C4-2B (cell line): ENCODE measurements at regions not wholly inside any gene's neighbourhood (a gene's known extent, or its start where the extent isn't known, plus 50 kb on each side); places are given as distances from the start of the nearest gene placed in this dataset.
"Not testable (repeated sequence)": the region's sequence is repeated elsewhere in the genome, so short reads cannot be mapped to it uniquely, and the experiment has no call there.

Experiments used
- H3K27ac ChIP-seq: fragments of 450-650 bp; 2 replicates; pipeline ENCODE4 v1.5.1; 2017
- CTCF ChIP-seq: fragments of 450-650 bp; conservative IDR thresholded peaks from 2 replicates; pipeline ENCODE4 v1.5.1; 2017; ENCODE audit warnings: mild to moderate bottlenecking
- ZFX ChIP-seq: fragments of 450-650 bp; IDR thresholded peaks from 2 replicates; pipeline ENCODE4 v1.6.1; 2017

GRCh38 chr1:208485512-208485911 is 241.3 kb upstream of the PLXNA2 start:
- no peak overlapping the region for H3K27ac ChIP-seq

DNA sequence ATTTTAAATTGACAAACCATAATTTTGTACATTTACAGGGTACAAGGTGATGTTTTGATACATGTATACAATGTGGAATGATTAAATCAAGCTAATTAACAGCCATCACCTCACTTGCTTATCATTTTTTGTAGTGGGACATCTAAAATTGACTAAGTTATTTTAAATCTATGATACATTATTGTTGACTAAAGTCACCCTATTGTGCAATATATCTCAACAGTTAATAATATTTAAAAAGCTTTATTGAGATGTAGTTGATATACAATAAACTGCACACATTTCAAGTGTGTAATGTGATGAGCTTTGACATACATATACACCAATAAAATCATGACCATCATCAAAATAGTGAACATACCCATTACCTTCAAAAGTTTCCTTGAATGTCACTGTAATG is 242.5 kb upstream of the PLXNA2 start:
- TF ChIP-seq ZFX (no peak), CTCF (no peak)
- H3K27ac ChIP-seq, result no peak overlapping the region

More at GRCh38 chr1:208485512-208485911, 241.3 kb upstream of the PLXNA2 start:
- no peak for TF ChIP-seq ZFX
- TF ChIP-seq CTCF, result no peak

DNA sequence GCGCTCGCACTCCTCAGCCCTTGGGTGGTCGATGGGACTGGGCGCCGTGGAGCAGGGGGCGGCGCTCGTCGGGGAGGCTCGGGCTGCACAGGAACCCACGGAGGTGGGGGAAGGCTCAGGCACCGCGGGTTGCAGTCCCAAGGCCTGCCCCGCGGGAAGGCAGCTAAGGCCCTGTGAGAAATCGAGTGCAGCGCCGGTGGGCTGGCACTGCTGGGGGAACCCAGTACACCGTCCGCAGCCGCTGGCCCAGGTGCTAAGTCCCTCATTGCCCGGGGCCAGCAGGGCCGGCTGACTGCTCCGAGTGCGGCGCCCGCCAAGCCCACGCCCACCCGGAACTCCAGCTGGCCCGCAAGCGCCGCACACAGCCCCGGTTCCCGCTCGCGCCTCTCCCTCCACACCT is 244.2 kb upstream of the PLXNA2 start:
- H3K27ac ChIP-seq, result not testable (repeated sequence)

DNA sequence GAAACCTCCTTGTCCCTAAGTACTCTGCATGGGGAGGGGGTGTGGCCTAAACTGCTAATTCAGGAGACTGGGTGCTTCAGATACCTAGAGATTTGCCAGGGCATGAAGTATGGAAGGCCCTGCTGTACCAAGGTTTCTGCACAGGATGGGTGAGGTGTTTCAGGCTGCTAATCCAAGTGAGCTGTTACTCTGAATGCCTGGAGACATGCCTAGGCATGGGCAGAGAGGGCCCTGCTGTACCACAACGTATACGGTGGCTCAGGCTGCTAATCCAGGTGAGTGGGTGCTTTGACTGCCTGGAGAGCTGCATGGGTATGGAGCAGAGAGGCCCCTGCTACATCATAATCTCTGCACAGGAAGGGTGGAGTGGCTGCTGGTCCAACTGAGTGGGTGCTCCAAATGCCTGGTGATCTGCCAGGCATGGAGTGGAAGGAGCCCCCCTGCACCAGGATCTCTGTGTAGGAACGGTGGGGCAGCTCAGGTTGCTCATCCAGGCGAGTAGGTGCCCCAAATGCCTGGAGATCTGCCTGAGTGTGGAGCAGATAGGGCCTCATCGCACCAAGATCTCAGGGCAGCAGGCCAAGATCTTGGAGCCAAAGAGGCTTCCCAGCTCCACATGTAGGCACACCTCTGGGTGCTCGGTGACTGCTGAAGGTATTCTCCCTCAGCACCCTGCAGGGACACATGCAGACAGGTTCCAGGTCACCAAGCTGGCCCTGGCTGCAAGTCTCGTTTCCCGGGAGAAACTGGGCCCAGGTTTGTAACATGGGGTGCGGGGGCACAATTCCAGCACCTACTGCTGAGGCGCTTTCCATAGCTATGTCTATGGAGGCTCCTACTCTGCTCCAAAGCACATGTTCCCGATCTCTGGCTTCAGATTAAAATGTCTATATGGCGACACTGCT is 252.5 kb upstream of the PLXNA2 start:
- no peak for TF ChIP-seq ZFX
- no peak for TF ChIP-seq CTCF
- H3K27ac ChIP-seq, result no peak overlapping the region

GRCh38 chr1:208497866-208498541 is 253.8 kb upstream of the PLXNA2 start:
- no peak for TF ChIP-seq ZFX
- TF ChIP-seq CTCF, result no peak
- no peak overlapping the region for H3K27ac ChIP-seq

DNA sequence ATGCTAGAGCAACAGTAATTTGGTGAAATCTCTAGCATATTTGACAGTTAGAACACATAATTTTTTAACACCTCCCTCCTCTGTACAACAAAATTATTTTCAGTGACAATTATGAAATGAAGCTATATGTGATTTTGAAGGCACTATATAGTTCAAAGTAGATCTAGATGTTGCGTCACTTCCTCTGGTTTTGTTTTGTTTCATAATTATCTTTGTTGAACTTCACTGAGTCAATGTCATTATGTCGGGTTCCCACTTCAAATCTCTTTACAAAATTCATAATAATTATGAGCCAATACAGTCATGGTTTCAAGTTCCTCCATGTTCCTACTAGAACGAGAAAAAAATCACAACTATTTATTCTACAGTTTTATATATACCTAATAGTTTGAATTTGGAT is 254.8 kb upstream of the PLXNA2 start:
- H3K27ac ChIP-seq, result no peak overlapping the region
- TF ChIP-seq CTCF (no peak), ZFX (no peak)

DNA sequence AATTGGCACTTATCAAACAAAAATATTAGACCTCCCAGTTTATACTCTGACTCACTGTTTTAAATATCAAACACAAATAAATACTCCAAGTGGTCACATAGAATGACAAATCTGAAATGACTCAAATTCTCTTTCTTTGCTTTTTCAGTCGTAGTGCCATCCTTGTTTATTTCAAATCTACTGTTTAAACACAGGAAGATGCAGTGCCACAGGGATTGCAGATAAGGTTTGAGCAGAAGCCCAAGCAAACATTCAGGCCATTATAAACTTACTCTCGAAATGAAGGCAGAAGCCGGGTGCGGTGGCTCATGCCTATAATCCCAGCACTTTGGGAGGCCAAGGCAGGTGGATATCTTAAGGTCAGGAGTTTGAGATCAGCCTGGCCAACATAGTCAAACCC is 255.4 kb upstream of the PLXNA2 start:
- no peak overlapping the region for H3K27ac ChIP-seq
- no peak for TF ChIP-seq ZFX
- no peak for TF ChIP-seq CTCF
